Astrocyte of the cerebellum (primary cell): ENCODE measurements at regions not wholly inside any gene's neighbourhood (a gene's known extent, or its start where the extent isn't known, plus 50 kb on each side); places are given as distances from the start of the nearest gene placed in this dataset.

Source experiments
- DNase-seq: peaks from one replicate; pipeline ENCODE4 v3.0.0-alpha.2; 2011; ENCODE audit warnings: low read depth
- H3K4me3 ChIP-seq: 2 replicates; pipeline ENCODE4 v1.5.1; 2011; ENCODE audit warnings: mild to moderate bottlenecking, low read depth, low read length, moderate library complexity
- CTCF ChIP-seq: IDR thresholded peaks from 2 replicates; pipeline ENCODE4 v1.5.1; 2012; ENCODE audit warnings: low read length, low read depth, moderate library complexity, mild to moderate bottlenecking; ENCODE audit errors: missing control alignments
- in situ Hi-C: cut with HindIII; loops from 2 replicates; pipeline ENCODE4 v1.10.0; 2017; ENCODE audit warnings: low sequenced_read_pairs

DNA sequence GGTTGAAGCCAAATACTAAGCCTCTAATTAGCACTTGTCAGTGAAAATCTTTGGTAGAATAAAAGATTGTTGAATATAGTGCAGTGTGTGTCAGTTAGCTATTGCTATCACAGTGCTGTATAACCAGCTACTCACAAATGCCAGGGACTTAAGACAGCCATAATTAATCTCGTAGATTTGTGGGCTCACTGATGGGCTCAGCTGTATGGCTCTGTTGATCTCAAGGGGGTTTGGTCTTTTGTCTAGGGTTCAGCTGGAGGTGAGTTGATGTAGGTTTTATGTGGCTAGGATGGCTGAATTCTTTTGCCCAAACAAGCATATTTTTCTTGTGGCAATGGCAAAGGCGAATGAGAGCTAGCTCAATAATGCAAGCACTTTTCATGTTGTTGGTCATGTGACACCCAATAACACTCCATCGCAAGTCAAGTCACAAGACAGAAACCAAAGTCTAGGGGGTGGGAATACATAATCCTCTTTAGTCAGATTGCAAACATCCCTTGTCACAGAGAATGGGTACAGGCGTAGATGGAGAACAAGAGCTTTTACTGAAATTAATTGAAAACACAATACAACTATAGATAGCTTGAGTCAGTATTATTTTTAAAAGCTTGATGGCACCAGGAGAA is 121.7 kb upstream of the EDNRB start:
- in situ Hi-C loops: no loop called here
- TF ChIP-seq CTCF: no peak
- no peak for DNase-seq
- no peak overlapping the region for H3K4me3 ChIP-seq

DNA sequence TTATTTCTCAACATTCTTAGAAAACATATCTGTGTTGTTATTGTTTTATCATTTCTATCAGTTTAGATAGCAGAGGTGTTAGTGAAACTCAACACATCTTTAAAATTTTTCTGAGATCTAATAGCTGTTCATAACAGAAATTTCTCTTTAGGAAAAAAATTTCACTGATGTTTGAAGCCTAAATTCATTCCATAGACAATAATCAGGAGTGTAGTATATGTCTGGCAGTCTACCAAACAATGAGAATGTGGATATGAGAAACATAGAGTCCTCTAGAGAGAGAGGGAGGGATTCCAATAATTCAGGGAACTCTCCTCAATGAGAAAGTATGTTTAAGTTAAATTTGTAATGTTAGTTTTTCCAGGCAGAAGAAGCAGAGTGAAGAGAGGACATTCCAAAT is 118.2 kb upstream of the EDNRB start:
- no peak overlapping the region for H3K4me3 ChIP-seq
- in situ Hi-C loops: no loop called here
- no peak for DNase-seq
- no peak for TF ChIP-seq CTCF

GRCh38 chr13:78035500-78035899 is 116.9 kb upstream of the EDNRB start:
- no peak for DNase-seq
- in situ Hi-C loops: no loop called here
- H3K4me3 ChIP-seq: no peak overlapping the region

GRCh38 chr13:78033509-78033908 is 114.9 kb upstream of the EDNRB start:
- in situ Hi-C loops: no loop called here
- DNase-seq: no peak
- no peak for TF ChIP-seq CTCF
- H3K4me3 ChIP-seq: no peak overlapping the region

More at GRCh38 chr13:78035500-78035899, 116.9 kb upstream of the EDNRB start:
- TF ChIP-seq CTCF: no peak

GRCh38 chr13:78032132-78032531 is 113.5 kb upstream of the EDNRB start:
- H3K4me3 ChIP-seq: no peak overlapping the region
- in situ Hi-C loops: no loop called here
- no peak for DNase-seq
- no peak for TF ChIP-seq CTCF

DNA sequence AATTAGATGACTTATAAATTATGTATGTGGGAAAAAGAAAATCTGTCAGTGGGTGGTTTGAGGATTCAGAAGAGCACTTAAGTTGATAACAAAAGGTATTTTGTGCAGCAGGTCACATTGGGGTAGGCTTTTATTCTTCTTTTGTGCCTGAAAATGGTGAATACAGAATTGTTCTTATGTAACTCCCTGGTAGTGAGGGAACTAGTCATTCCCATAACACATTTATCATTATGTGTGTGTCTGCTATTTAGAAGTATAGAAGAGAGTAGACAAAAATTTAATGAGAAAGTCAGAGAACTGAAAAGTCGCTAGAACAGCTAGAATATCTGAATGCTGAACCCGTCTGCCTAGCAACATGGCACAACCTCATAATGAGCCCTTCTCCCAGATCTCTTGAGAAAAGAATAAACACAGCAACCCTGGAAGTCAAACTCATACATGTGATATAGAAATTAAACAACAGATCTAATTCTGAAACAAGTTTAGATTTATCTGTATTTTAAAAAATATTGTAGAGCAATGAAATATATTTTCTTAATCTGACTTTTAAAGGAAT is 111.8 kb upstream of the EDNRB start:
- in situ Hi-C loops: no loop called here
- no peak for DNase-seq
- H3K4me3 ChIP-seq: no peak overlapping the region
- no peak for TF ChIP-seq CTCF
